ENCODE measurements at regions not wholly inside any gene's neighbourhood (a gene's known extent, or its start where the extent isn't known, plus 50 kb on each side); places are given as distances from the start of the nearest gene placed in this dataset.

GRCh38 chr6:98036344-98036923, 753.4 kb upstream of the MMS22L start:
- no peak for DNase-seq
- no TSS peak for BruUV-seq (replicated peaks)
- CTCF ChIA-PET, result no interaction called here
- Mint-ChIP-seq H3K36me3 (ENCODE audit: insufficient read depth, unreplicated experiment) (no peaks in the 10 kb centered on the region), H3K27ac (ENCODE audit: unreplicated experiment) (no peak overlapping the region), H3K9me3 (ENCODE audit: low read depth, unreplicated experiment) (no peaks in the 10 kb centered on the region), H3K27me3 (ENCODE audit: unreplicated experiment) (no peaks in the 10 kb centered on the region), H3K4me3 (ENCODE audit: low read depth, unreplicated experiment) (no peak overlapping the region), H3K4me1 (ENCODE audit: low read depth, unreplicated experiment) (no peaks in the 10 kb centered on the region)
- intact Hi-C loops (cut with micrococcal nuclease; ENCODE audit: unreplicated experiment), result no loop called here
- TF ChIP-seq CTCF (IDR thresholded peaks at IDR 0.05; ENCODE audit: unreplicated experiment), result no peak

- BruUV-seq (replicated peaks), result no TSS peak
- no peak overlapping the region for H3K4me3 Mint-ChIP-seq (ENCODE audit: low read depth, unreplicated experiment)
- H3K27me3 Mint-ChIP-seq (ENCODE audit: unreplicated experiment), result no peaks in the 10 kb centered on the region
- H3K27ac Mint-ChIP-seq (ENCODE audit: unreplicated experiment), result no peak overlapping the region
- intact Hi-C loops (cut with micrococcal nuclease; ENCODE audit: unreplicated experiment), result no loop called here
- CTCF ChIA-PET, result no interaction called here
- H3K36me3 Mint-ChIP-seq (ENCODE audit: insufficient read depth, unreplicated experiment), result no peaks in the 10 kb centered on the region
- DNase-seq, result no peak
- no peaks in the 10 kb centered on the region for H3K4me1 Mint-ChIP-seq (ENCODE audit: low read depth, unreplicated experiment)
- TF ChIP-seq CTCF (IDR thresholded peaks at IDR 0.05; ENCODE audit: unreplicated experiment), result no peak
- H3K9me3 Mint-ChIP-seq (ENCODE audit: low read depth, unreplicated experiment), result no peaks in the 10 kb centered on the region
Measured at GRCh38 chr6:98037571-98037970, 754.6 kb upstream of the MMS22L start.

GRCh38 chr6:98039443-98039842, 756.4 kb upstream of the MMS22L start:
- no peak overlapping the region for H3K27ac Mint-ChIP-seq (ENCODE audit: unreplicated experiment)
- DNase-seq, result no peak
- no peaks in the 10 kb centered on the region for H3K36me3 Mint-ChIP-seq (ENCODE audit: insufficient read depth, unreplicated experiment)
- H3K4me3 Mint-ChIP-seq (ENCODE audit: low read depth, unreplicated experiment), result no peak overlapping the region
- no TSS peak for BruUV-seq (replicated peaks)
- CTCF ChIA-PET, result no interaction called here
- H3K4me1 Mint-ChIP-seq (ENCODE audit: low read depth, unreplicated experiment), result no peaks in the 10 kb centered on the region
- TF ChIP-seq CTCF (IDR thresholded peaks at IDR 0.05; ENCODE audit: unreplicated experiment), result no peak
- intact Hi-C loops (cut with micrococcal nuclease; ENCODE audit: unreplicated experiment), result no loop called here
- H3K9me3 Mint-ChIP-seq (ENCODE audit: low read depth, unreplicated experiment), result no peaks in the 10 kb centered on the region
- no peaks in the 10 kb centered on the region for H3K27me3 Mint-ChIP-seq (ENCODE audit: unreplicated experiment)

- Mint-ChIP-seq H3K36me3 (ENCODE audit: insufficient read depth, unreplicated experiment) (no peaks in the 10 kb centered on the region), H3K4me1 (ENCODE audit: low read depth, unreplicated experiment) (no peaks in the 10 kb centered on the region), H3K9me3 (ENCODE audit: low read depth, unreplicated experiment) (no peaks in the 10 kb centered on the region), H3K27ac (ENCODE audit: unreplicated experiment) (no peak overlapping the region), H3K4me3 (ENCODE audit: low read depth, unreplicated experiment) (no peak overlapping the region), H3K27me3 (ENCODE audit: unreplicated experiment) (no peaks in the 10 kb centered on the region)
- no peak for TF ChIP-seq CTCF (IDR thresholded peaks at IDR 0.05; ENCODE audit: unreplicated experiment)
- BruUV-seq (replicated peaks), result no TSS peak
- no peak for DNase-seq
- CTCF ChIA-PET, result no interaction called here
- intact Hi-C loops (cut with micrococcal nuclease; ENCODE audit: unreplicated experiment), result loop anchor here (1.0 kb wide), 2 partner anchors 333 to 543 kb away; no protein-coding TSS in a partner anchor
Measured at GRCh38 chr6:98039904-98040607, 757.0 kb upstream of the MMS22L start.

Measured in Calu3 (cell line).